Keratinocyte (primary cell): ENCODE measurements at regions not wholly inside any gene's neighbourhood (a gene's known extent, or its start where the extent isn't known, plus 50 kb on each side); places are given as distances from the start of the nearest gene placed in this dataset.
"Not testable (repeated sequence)": the region's sequence is repeated elsewhere in the genome, so short reads cannot be mapped to it uniquely, and the experiment has no call there.

Experiments
- DNase-seq: peaks from one replicate; pipeline ENCODE4 v3.0.0-alpha.2; 2011; ENCODE audit warnings: low read depth, missing footprints, low spot score
- FAIRE-seq: peaks from 2 replicates; lab custom pipeline; 2011; peaks lifted over from hg19 to GRCh38; lab: Jason Lieb, UNC
- H2AFZ ChIP-seq: 2 replicates; pipeline ENCODE4 v1.6.0; 2012; ENCODE audit warnings: low read length, control low read depth, inconsistent platforms; ENCODE audit not compliant: control insufficient read depth
- H3K27ac ChIP-seq: 2 replicates; pipeline ENCODE4 v1.5.1; 2011; ENCODE audit warnings: low read length; ENCODE audit not compliant: control insufficient read depth, insufficient read depth
- H3K27me3 ChIP-seq: 3 replicates; pipeline ENCODE4 v1.6.0; 2011; ENCODE audit warnings: low read length; ENCODE audit not compliant: control insufficient read depth, insufficient read depth; ENCODE audit errors: extremely low read depth
- H3K36me3 ChIP-seq, 2 experiments: 2 replicates in 1 of 2; 3 replicates in 1 of 2; pipeline ENCODE4 v1.5.1; 2011; ENCODE audit warnings: low read length in 2 of 2, mild to moderate bottlenecking in 1 of 2; ENCODE audit not compliant: control insufficient read depth in 2 of 2, insufficient read depth in 2 of 2; ENCODE audit errors: extremely low read depth in 1 of 2
- H3K4me1 ChIP-seq: 3 replicates; pipeline ENCODE4 v1.5.1; 2011; ENCODE audit warnings: low read length; ENCODE audit not compliant: control insufficient read depth, insufficient read depth; ENCODE audit errors: extremely low read depth
- H3K4me2 ChIP-seq: 3 replicates; pipeline ENCODE4 v1.6.0; 2011; ENCODE audit warnings: low read depth, low read length; ENCODE audit not compliant: control insufficient read depth, insufficient read depth; ENCODE audit errors: extremely low read depth
- H3K4me3 ChIP-seq, 3 experiments: fragments of 200-600 bp in 1 of 3; sonication (generic) in 1 of 3; 2 replicates in 2 of 3; 3 replicates in 1 of 3; pipeline ENCODE4 v1.5.1; 2011 to 2016; ENCODE audit warnings: low read length in 3 of 3, mild to moderate bottlenecking in 3 of 3, control low read depth in 2 of 3, inconsistent platforms in 1 of 3, low read depth in 1 of 3, mixed read lengths in 1 of 3, mixed run types in 1 of 3, moderate library complexity in 1 of 3; ENCODE audit not compliant: control insufficient read depth in 2 of 3, insufficient read depth in 2 of 3; ENCODE audit errors: extremely low read depth in 1 of 3
- H3K79me2 ChIP-seq: 2 replicates; pipeline ENCODE4 v1.6.0; 2012; ENCODE audit warnings: low read length; ENCODE audit not compliant: control insufficient read depth, insufficient read depth
- H3K9ac ChIP-seq: 3 replicates; pipeline ENCODE4 v1.6.0; 2011; ENCODE audit warnings: low read length; ENCODE audit not compliant: control insufficient read depth, insufficient read depth; ENCODE audit errors: extremely low read depth
- H3K9me1 ChIP-seq: 3 replicates; pipeline ENCODE4 v1.6.0; 2011; ENCODE audit warnings: low read length; ENCODE audit not compliant: control insufficient read depth, insufficient read depth; ENCODE audit errors: extremely low read depth
- H3K9me3 ChIP-seq: 2 replicates; pipeline ENCODE4 v1.5.1; 2012; ENCODE audit warnings: low read depth, low read length; ENCODE audit not compliant: control insufficient read depth
- H4K20me1 ChIP-seq: 3 replicates; pipeline ENCODE4 v1.6.0; 2011; ENCODE audit warnings: low read length; ENCODE audit not compliant: control insufficient read depth, insufficient read depth; ENCODE audit errors: extremely low read depth
- EZH2 ChIP-seq: IDR thresholded peaks from one replicate; pipeline ENCODE4 v1.6.1; 2012; ENCODE audit warnings: inconsistent platforms, mild to moderate bottlenecking, low read length, moderate library complexity
- dilution Hi-C: fragments of 300-500 bp; cut with MboI; formaldehyde crosslinking; loops from one replicate; pipeline ENCODE4 v1.7.0; 2020; ENCODE audit warnings: low sequenced_read_pairs; ENCODE audit not compliant: extremely low pct_ligation_motif_present
- TF ChIP-seq, protein P1 (sequence below), 3 experiments: IDR thresholded peaks in 1 of 3; conservative IDR thresholded peaks in 1 of 3; optimal IDR thresholded peaks in 1 of 3; 2 replicates in 2 of 3; 3 replicates in 1 of 3; pipeline versions ENCODE3 to v1.5.1; 2011; ENCODE audit warnings: low read length in 3 of 3, mild to moderate bottlenecking in 3 of 3, moderate library complexity in 2 of 3, control low read depth in 1 of 3, inconsistent platforms in 1 of 3; ENCODE audit not compliant: insufficient read depth in 2 of 3; ENCODE audit errors: extremely low read depth in 1 of 3

DNA sequence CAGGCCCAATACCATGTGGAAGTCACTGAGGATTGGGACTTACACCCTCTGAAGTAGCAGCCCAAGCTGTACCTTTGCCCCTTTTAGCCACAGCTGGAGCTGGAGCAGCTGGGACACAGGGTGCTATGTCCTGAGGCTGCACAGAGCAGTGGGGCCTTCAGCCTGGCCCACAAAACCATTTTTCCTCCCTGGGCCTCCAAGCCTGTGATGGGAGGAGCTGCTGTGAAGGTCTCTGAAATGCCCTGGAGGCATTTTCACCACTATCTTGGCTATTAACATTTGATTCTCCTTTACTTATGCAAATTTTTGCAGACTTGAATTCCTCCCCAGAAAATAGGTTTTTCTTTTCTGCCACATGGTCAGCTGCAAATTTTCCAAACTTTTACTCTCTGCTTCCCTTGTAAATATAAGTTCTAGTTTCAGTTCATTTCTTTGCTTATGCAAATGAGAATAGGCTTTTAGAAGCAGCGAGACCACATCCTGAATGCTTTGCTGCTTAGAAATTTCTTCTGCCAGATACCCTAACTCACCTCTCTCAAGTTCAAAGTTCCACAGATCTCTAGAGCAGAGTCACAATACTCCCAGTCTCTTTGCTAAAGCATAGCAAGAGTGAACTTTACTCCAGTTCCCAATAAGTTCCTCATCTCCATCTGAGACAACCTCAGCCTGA lies 213.8 kb upstream of the MGAT5 start:
- no peak overlapping the region for H3K4me2 ChIP-seq
- no peaks in the 10 kb centered on the region for H3K79me2 ChIP-seq
- no peak for DNase-seq
- no peak overlapping the region for H3K27ac ChIP-seq
- TF ChIP-seq EZH2: no peak
- TF ChIP-seq, protein P1, sequence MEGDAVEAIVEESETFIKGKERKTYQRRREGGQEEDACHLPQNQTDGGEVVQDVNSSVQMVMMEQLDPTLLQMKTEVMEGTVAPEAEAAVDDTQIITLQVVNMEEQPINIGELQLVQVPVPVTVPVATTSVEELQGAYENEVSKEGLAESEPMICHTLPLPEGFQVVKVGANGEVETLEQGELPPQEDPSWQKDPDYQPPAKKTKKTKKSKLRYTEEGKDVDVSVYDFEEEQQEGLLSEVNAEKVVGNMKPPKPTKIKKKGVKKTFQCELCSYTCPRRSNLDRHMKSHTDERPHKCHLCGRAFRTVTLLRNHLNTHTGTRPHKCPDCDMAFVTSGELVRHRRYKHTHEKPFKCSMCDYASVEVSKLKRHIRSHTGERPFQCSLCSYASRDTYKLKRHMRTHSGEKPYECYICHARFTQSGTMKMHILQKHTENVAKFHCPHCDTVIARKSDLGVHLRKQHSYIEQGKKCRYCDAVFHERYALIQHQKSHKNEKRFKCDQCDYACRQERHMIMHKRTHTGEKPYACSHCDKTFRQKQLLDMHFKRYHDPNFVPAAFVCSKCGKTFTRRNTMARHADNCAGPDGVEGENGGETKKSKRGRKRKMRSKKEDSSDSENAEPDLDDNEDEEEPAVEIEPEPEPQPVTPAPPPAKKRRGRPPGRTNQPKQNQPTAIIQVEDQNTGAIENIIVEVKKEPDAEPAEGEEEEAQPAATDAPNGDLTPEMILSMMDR (optimal IDR thresholded peaks at IDR 0.05 in 1 of 3, IDR thresholded peaks at IDR 0.05 in 1 of 3, conservative IDR thresholded peaks at IDR 0.05 in 1 of 3; ENCODE audit: extremely low read depth in 1 of 3, insufficient read depth in 2 of 3, low read length in 3 of 3): no peak
- no peaks in the 10 kb centered on the region for H3K27me3 ChIP-seq
- no peak overlapping the region for H3K4me3 ChIP-seq
- no peak overlapping the region for H2AFZ ChIP-seq
- H3K9ac ChIP-seq: no peak overlapping the region
- no peaks in the 10 kb centered on the region for H3K4me1 ChIP-seq
- H3K36me3 ChIP-seq: no peaks in the 10 kb centered on the region
- FAIRE-seq: no peak
- no peaks in the 10 kb centered on the region for H3K9me3 ChIP-seq
- dilution Hi-C loops: no loop called here
- H3K9me1 ChIP-seq: no peaks in the 10 kb centered on the region
- H4K20me1 ChIP-seq: no peaks in the 10 kb centered on the region

DNA sequence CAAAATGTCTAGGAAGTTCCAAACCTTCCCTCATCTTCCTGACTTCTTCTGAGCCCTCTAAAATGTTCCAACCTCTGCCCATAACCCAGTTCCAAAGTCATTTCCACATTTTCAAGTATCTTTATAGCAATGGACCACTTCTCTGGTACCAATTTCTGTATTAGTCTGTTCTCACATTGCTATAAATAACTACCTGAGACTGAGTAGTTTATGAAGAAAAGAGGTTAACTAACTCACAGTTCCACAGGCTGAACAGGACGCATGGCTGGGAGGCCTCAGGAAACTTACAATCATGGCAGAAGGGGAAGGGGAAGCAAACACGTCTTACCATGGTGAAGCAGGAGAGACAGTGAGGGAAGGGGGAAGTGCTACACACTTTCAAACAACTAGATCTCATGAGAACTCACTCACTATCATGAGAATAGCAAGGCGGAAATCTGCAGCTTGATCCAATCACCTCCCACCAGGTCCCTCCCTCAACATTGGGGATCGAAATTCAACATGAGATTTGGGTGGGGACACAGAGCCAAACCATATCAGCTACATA lies 213.2 kb upstream of the MGAT5 start:
- H4K20me1 ChIP-seq, FAIRE-seq, H3K36me3 ChIP-seq, H3K4me3 ChIP-seq, H3K9me3 ChIP-seq, H3K9me1 ChIP-seq, DNase-seq, dilution Hi-C loops, H3K4me1 ChIP-seq, H3K9ac ChIP-seq, H3K27me3 ChIP-seq, H2AFZ ChIP-seq, H3K27ac ChIP-seq, H3K4me2 ChIP-seq, H3K79me2 ChIP-seq: not testable (repeated sequence)

DNA sequence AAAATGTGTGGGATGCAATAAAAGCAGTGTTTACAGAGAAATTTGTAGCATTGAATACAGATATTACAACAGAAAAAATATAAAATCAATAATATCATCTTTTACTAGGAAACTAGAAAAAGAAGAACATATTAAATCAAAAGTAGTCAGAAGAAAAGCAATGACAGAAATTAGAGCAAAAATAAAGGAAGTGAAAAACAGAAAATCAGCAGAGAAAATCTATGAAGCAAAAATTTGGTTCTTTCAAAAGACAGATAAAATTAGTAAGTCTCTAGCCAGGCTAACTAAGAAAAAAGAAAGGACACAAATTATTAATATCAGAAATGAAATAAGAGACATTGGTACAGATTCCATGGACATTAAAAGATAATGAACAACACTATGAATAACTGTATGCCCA lies 212.0 kb upstream of the MGAT5 start:
- Histone ChIP-seq H3K4me3 (no peak overlapping the region), H2AFZ (no peak overlapping the region), H3K9me1 (no peaks in the 10 kb centered on the region), H3K9me3 (no peaks in the 10 kb centered on the region), H4K20me1 (no peaks in the 10 kb centered on the region), H3K4me1 (no peaks in the 10 kb centered on the region), H3K79me2 (no peaks in the 10 kb centered on the region), H3K4me2 (no peak overlapping the region), H3K27me3 (no peaks in the 10 kb centered on the region), H3K9ac (no peak overlapping the region), H3K36me3 (no peaks in the 10 kb centered on the region), H3K27ac (no peak overlapping the region)
- FAIRE-seq: no peak
- DNase-seq: no peak
- dilution Hi-C loops: no loop called here
- TF ChIP-seq EZH2: no peak
- TF ChIP-seq, protein P1 (optimal IDR thresholded peaks at IDR 0.05 in 1 of 3, IDR thresholded peaks at IDR 0.05 in 1 of 3, conservative IDR thresholded peaks at IDR 0.05 in 1 of 3; ENCODE audit: extremely low read depth in 1 of 3, insufficient read depth in 2 of 3, low read length in 3 of 3): no peak

DNA sequence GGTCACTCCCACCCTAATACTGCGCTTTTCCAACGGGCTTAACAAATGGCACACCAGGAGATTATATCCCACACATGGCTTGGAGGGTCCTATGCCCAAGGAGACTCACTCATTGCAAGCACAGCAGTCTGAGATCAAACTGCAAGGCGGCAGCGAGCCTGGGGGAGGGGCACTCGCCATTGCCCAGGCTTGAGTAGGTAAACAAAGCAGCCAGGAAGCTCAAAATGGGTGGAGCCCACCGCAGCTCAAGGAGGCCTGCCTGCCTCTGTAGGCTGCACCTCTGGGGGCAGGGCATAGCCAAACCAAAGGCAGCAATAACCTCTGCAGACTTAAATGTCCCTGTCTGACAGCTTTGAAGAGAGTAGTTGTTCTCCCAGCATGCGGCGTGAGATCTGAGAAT lies 210.8 kb upstream of the MGAT5 start:
- H3K36me3 ChIP-seq, FAIRE-seq, dilution Hi-C loops, H3K79me2 ChIP-seq, H3K4me1 ChIP-seq, DNase-seq, H3K4me3 ChIP-seq, H2AFZ ChIP-seq, H3K9me1 ChIP-seq, H3K27me3 ChIP-seq, H3K9ac ChIP-seq, H4K20me1 ChIP-seq, H3K27ac ChIP-seq, H3K4me2 ChIP-seq, H3K9me3 ChIP-seq: not testable (repeated sequence)
